Keratinocyte (primary cell): ENCODE measurements at regions not wholly inside any gene's neighbourhood (a gene's known extent, or its start where the extent isn't known, plus 50 kb on each side); places are given as distances from the start of the nearest gene placed in this dataset.

Experiments used
- DNase-seq: peaks from one replicate; pipeline ENCODE4 v3.0.0-alpha.2; 2011; ENCODE audit warnings: low read depth, missing footprints, low spot score
- FAIRE-seq: peaks from 2 replicates; lab custom pipeline; 2011; peaks lifted over from hg19 to GRCh38; lab: Jason Lieb, UNC
- H2AFZ ChIP-seq: 2 replicates; pipeline ENCODE4 v1.6.0; 2012; ENCODE audit warnings: low read length, control low read depth, inconsistent platforms; ENCODE audit not compliant: control insufficient read depth
- H3K27ac ChIP-seq: 2 replicates; pipeline ENCODE4 v1.5.1; 2011; ENCODE audit warnings: low read length; ENCODE audit not compliant: control insufficient read depth, insufficient read depth
- H3K27me3 ChIP-seq: 3 replicates; pipeline ENCODE4 v1.6.0; 2011; ENCODE audit warnings: low read length; ENCODE audit not compliant: control insufficient read depth, insufficient read depth; ENCODE audit errors: extremely low read depth
- H3K36me3 ChIP-seq, 2 experiments: 2 replicates in 1 of 2; 3 replicates in 1 of 2; pipeline ENCODE4 v1.5.1; 2011; ENCODE audit warnings: low read length in 2 of 2, mild to moderate bottlenecking in 1 of 2; ENCODE audit not compliant: control insufficient read depth in 2 of 2, insufficient read depth in 2 of 2; ENCODE audit errors: extremely low read depth in 1 of 2
- H3K4me1 ChIP-seq: 3 replicates; pipeline ENCODE4 v1.5.1; 2011; ENCODE audit warnings: low read length; ENCODE audit not compliant: control insufficient read depth, insufficient read depth; ENCODE audit errors: extremely low read depth
- H3K4me2 ChIP-seq: 3 replicates; pipeline ENCODE4 v1.6.0; 2011; ENCODE audit warnings: low read depth, low read length; ENCODE audit not compliant: control insufficient read depth, insufficient read depth; ENCODE audit errors: extremely low read depth
- H3K4me3 ChIP-seq, 3 experiments: fragments of 200-600 bp in 1 of 3; sonication (generic) in 1 of 3; 2 replicates in 2 of 3; 3 replicates in 1 of 3; pipeline ENCODE4 v1.5.1; 2011 to 2016; ENCODE audit warnings: low read length in 3 of 3, mild to moderate bottlenecking in 3 of 3, control low read depth in 2 of 3, inconsistent platforms in 1 of 3, low read depth in 1 of 3, mixed read lengths in 1 of 3, mixed run types in 1 of 3, moderate library complexity in 1 of 3; ENCODE audit not compliant: control insufficient read depth in 2 of 3, insufficient read depth in 2 of 3; ENCODE audit errors: extremely low read depth in 1 of 3
- H3K79me2 ChIP-seq: 2 replicates; pipeline ENCODE4 v1.6.0; 2012; ENCODE audit warnings: low read length; ENCODE audit not compliant: control insufficient read depth, insufficient read depth
- H3K9ac ChIP-seq: 3 replicates; pipeline ENCODE4 v1.6.0; 2011; ENCODE audit warnings: low read length; ENCODE audit not compliant: control insufficient read depth, insufficient read depth; ENCODE audit errors: extremely low read depth
- H3K9me1 ChIP-seq: 3 replicates; pipeline ENCODE4 v1.6.0; 2011; ENCODE audit warnings: low read length; ENCODE audit not compliant: control insufficient read depth, insufficient read depth; ENCODE audit errors: extremely low read depth
- H3K9me3 ChIP-seq: 2 replicates; pipeline ENCODE4 v1.5.1; 2012; ENCODE audit warnings: low read depth, low read length; ENCODE audit not compliant: control insufficient read depth
- H4K20me1 ChIP-seq: 3 replicates; pipeline ENCODE4 v1.6.0; 2011; ENCODE audit warnings: low read length; ENCODE audit not compliant: control insufficient read depth, insufficient read depth; ENCODE audit errors: extremely low read depth
- EZH2 ChIP-seq: IDR thresholded peaks from one replicate; pipeline ENCODE4 v1.6.1; 2012; ENCODE audit warnings: inconsistent platforms, mild to moderate bottlenecking, low read length, moderate library complexity
- dilution Hi-C: fragments of 300-500 bp; cut with MboI; formaldehyde crosslinking; loops from one replicate; pipeline ENCODE4 v1.7.0; 2020; ENCODE audit warnings: low sequenced_read_pairs; ENCODE audit not compliant: extremely low pct_ligation_motif_present
- TF ChIP-seq, protein P1 (sequence below), 3 experiments: IDR thresholded peaks in 1 of 3; conservative IDR thresholded peaks in 1 of 3; optimal IDR thresholded peaks in 1 of 3; 2 replicates in 2 of 3; 3 replicates in 1 of 3; pipeline versions ENCODE3 to v1.5.1; 2011; ENCODE audit warnings: low read length in 3 of 3, mild to moderate bottlenecking in 3 of 3, moderate library complexity in 2 of 3, control low read depth in 1 of 3, inconsistent platforms in 1 of 3; ENCODE audit not compliant: insufficient read depth in 2 of 3; ENCODE audit errors: extremely low read depth in 1 of 3

DNA sequence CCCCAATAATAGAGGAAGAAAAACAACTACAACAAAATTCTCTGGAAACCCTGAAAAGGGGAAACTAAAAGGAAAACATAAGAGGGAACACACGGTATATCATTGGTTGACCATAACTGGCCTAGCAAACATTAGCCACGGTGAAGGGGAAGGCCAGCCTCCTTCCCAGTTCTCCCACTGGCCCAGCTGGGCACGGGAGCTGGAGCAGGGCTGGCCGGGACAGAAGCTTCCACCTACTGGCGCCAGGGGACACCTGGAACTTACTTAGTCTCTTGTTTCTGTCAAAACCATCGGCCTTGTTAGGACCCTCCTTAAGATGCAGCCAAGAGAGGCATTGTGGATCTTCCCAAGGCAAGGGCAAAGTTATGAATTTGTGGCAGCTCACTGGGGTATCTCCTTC is 56.1 kb upstream of the DLGAP1 start:
- H3K36me3 ChIP-seq: no peaks in the 10 kb centered on the region
- no peak overlapping the region for H2AFZ ChIP-seq
- peaks cover 2% of the 10 kb centered on the region for H3K9me3 ChIP-seq
- DNase-seq (no peak), FAIRE-seq (no peak)
- H3K4me2 ChIP-seq: no peak overlapping the region
- H3K9ac ChIP-seq: no peak overlapping the region
- no peaks in the 10 kb centered on the region for H3K9me1 ChIP-seq
- H3K4me1 ChIP-seq: no peaks in the 10 kb centered on the region
- H3K27ac ChIP-seq: no peak overlapping the region
- H3K27me3 ChIP-seq: no peaks in the 10 kb centered on the region
- no peaks in the 10 kb centered on the region for H4K20me1 ChIP-seq
- no peak overlapping the region for H3K4me3 ChIP-seq
- no peaks in the 10 kb centered on the region for H3K79me2 ChIP-seq
- no peak for TF ChIP-seq EZH2
- TF ChIP-seq, protein P1, sequence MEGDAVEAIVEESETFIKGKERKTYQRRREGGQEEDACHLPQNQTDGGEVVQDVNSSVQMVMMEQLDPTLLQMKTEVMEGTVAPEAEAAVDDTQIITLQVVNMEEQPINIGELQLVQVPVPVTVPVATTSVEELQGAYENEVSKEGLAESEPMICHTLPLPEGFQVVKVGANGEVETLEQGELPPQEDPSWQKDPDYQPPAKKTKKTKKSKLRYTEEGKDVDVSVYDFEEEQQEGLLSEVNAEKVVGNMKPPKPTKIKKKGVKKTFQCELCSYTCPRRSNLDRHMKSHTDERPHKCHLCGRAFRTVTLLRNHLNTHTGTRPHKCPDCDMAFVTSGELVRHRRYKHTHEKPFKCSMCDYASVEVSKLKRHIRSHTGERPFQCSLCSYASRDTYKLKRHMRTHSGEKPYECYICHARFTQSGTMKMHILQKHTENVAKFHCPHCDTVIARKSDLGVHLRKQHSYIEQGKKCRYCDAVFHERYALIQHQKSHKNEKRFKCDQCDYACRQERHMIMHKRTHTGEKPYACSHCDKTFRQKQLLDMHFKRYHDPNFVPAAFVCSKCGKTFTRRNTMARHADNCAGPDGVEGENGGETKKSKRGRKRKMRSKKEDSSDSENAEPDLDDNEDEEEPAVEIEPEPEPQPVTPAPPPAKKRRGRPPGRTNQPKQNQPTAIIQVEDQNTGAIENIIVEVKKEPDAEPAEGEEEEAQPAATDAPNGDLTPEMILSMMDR (optimal IDR thresholded peaks at IDR 0.05 in 1 of 3, IDR thresholded peaks at IDR 0.05 in 1 of 3, conservative IDR thresholded peaks at IDR 0.05 in 1 of 3; ENCODE audit: extremely low read depth in 1 of 3, insufficient read depth in 2 of 3, low read length in 3 of 3): no peak
- dilution Hi-C loops: no loop called here

DNA sequence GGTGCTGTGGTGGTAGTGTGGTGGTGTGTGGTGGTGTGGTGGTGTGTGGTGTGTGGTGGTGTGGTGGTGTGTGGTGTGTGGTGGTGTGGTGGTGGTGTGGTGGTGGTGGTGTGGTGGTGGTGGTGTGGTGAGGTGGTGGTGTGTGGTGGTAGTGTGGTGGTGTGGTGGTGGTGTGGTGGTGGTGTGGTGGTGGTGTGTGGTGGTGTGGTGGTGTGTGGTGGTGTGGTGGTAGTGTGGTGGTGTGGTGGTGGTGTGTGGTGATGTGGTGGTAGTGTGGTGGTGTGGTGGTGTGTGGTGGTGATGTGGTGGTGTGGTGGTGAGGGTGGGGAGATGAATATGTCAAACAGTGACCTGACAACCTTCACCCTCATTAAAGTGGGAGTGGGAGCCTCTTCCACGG is 55.6 kb upstream of the DLGAP1 start:
- Histone ChIP-seq H3K4me2 (no peak overlapping the region), H3K4me1 (no peaks in the 10 kb centered on the region), H4K20me1 (no peaks in the 10 kb centered on the region), H2AFZ (no peak overlapping the region), H3K79me2 (no peaks in the 10 kb centered on the region), H3K27me3 (no peaks in the 10 kb centered on the region), H3K9me1 (no peaks in the 10 kb centered on the region), H3K27ac (no peak overlapping the region), H3K4me3 (no peak overlapping the region), H3K9ac (no peak overlapping the region), H3K9me3 (peaks cover 2% of the 10 kb centered on the region), H3K36me3 (no peaks in the 10 kb centered on the region)
- DNase-seq (no peak), FAIRE-seq (no peak)
- TF ChIP-seq, protein P1 (optimal IDR thresholded peaks at IDR 0.05 in 1 of 3, IDR thresholded peaks at IDR 0.05 in 1 of 3, conservative IDR thresholded peaks at IDR 0.05 in 1 of 3; ENCODE audit: extremely low read depth in 1 of 3, insufficient read depth in 2 of 3, low read length in 3 of 3): no peak
- TF ChIP-seq EZH2: no peak
- dilution Hi-C loops: no loop called here
